NT2/D1 (cell line): ENCODE measurements at regions not wholly inside any gene's neighbourhood (a gene's known extent, or its start where the extent isn't known, plus 50 kb on each side); places are given as distances from the start of the nearest gene placed in this dataset.

Experiments
- DNase-seq: peaks from one replicate; pipeline ENCODE4 v3.0.0-alpha.2; 2011; ENCODE audit warnings: low read depth, low spot score
- H3K27me3 ChIP-seq: 2 replicates; pipeline ENCODE4 v1.6.0; 2011; ENCODE audit warnings: mild to moderate bottlenecking; ENCODE audit not compliant: insufficient read length, insufficient read depth
- H3K36me3 ChIP-seq: 2 replicates; pipeline ENCODE4 v1.6.1; 2011; ENCODE audit warnings: mild to moderate bottlenecking, low read length, mixed read lengths; ENCODE audit not compliant: insufficient read depth, insufficient read length
- H3K4me1 ChIP-seq: 2 replicates; pipeline ENCODE4 v1.5.1; 2011; ENCODE audit not compliant: insufficient read depth, insufficient read length
- H3K4me3 ChIP-seq: 2 replicates; pipeline ENCODE4 v1.5.1; 2011; ENCODE audit warnings: low read depth; ENCODE audit not compliant: insufficient read length
- H3K9ac ChIP-seq: 2 replicates; pipeline ENCODE4 v1.6.0; 2011; ENCODE audit warnings: low read depth; ENCODE audit not compliant: insufficient read length
- H3K9me3 ChIP-seq: 2 replicates; pipeline ENCODE4 v1.5.1; 2011; ENCODE audit warnings: mild to moderate bottlenecking, low read length; ENCODE audit not compliant: insufficient read depth
- SUZ12 ChIP-seq: IDR thresholded peaks from 2 replicates; pipeline ENCODE4 v1.6.1; 2011; ENCODE audit not compliant: insufficient read length, insufficient read depth; ENCODE audit errors: extremely low read depth
- YY1 ChIP-seq: IDR thresholded peaks from 2 replicates; pipeline ENCODE4 v1.6.1; 2011; ENCODE audit not compliant: insufficient read length, insufficient read depth
- ZNF274 ChIP-seq: IDR thresholded peaks from 2 replicates; pipeline ENCODE4 v1.6.1; 2011; ENCODE audit warnings: mild to moderate bottlenecking, low read depth, low read length

GRCh38 chr2:79414690-79415089 is 98.2 kb upstream of the CTNNA2 start:
- Histone ChIP-seq H3K27me3 (no peaks in the 10 kb centered on the region), H3K36me3 (no peaks in the 10 kb centered on the region), H3K4me1 (no peaks in the 10 kb centered on the region), H3K9ac (no peak overlapping the region), H3K9me3 (no peaks in the 10 kb centered on the region), H3K4me3 (no peak overlapping the region)
- no peak for DNase-seq
- TF ChIP-seq ZNF274 (no peak), YY1 (no peak), SUZ12 (no peak)

- DNase-seq, result no peak
- no peaks in the 10 kb centered on the region for H3K36me3 ChIP-seq
Measured at GRCh38 chr2:79394485-79394859, 118.4 kb upstream of the CTNNA2 start.

GRCh38 chr2:79393806-79394484 is 118.9 kb upstream of the CTNNA2 start:
- H3K27me3 ChIP-seq, result no peaks in the 10 kb centered on the region
- no peaks in the 10 kb centered on the region; the same call in 1 of the 2 replicates for H3K9me3 ChIP-seq
- TF ChIP-seq SUZ12, result no peak
- TF ChIP-seq YY1, result no peak
- TF ChIP-seq ZNF274, result no peak
- H3K4me1 ChIP-seq, result no peaks in the 10 kb centered on the region
- H3K36me3 ChIP-seq, result no peaks in the 10 kb centered on the region
- H3K9ac ChIP-seq, result peak overlapping the region; percentile 3
- H3K4me3 ChIP-seq, result no peak overlapping the region
- DNase-seq, result peak; percentile 81

More at GRCh38 chr2:79394485-79394859, 118.4 kb upstream of the CTNNA2 start:
- H3K4me1 ChIP-seq, result no peaks in the 10 kb centered on the region
- no peak overlapping the region for H3K4me3 ChIP-seq
- no peaks in the 10 kb centered on the region; the same call in 1 of the 2 replicates for H3K9me3 ChIP-seq
- no peak overlapping the region for H3K9ac ChIP-seq
- H3K27me3 ChIP-seq, result no peaks in the 10 kb centered on the region
- TF ChIP-seq ZNF274 (no peak), YY1 (no peak), SUZ12 (no peak)

- TF ChIP-seq SUZ12 (no peak), YY1 (no peak), ZNF274 (no peak)
- Histone ChIP-seq H3K4me3 (no peak overlapping the region), H3K9me3 (no peaks in the 10 kb centered on the region), H3K4me1 (no peaks in the 10 kb centered on the region), H3K9ac (peak overlapping the region; percentile 32), H3K36me3 (no peaks in the 10 kb centered on the region), H3K27me3 (no peaks in the 10 kb centered on the region)
- no peak for DNase-seq
Measured at GRCh38 chr2:79393107-79393685, 119.7 kb upstream of the CTNNA2 start.

GRCh38 chr2:79389481-79389880 is 123.4 kb upstream of the CTNNA2 start:
- no peak overlapping the region for H3K4me3 ChIP-seq
- no peaks in the 10 kb centered on the region for H3K27me3 ChIP-seq
- DNase-seq, result no peak
- no peak overlapping the region for H3K9ac ChIP-seq
- no peak for TF ChIP-seq YY1
- TF ChIP-seq SUZ12, result no peak
- no peak for TF ChIP-seq ZNF274
- H3K36me3 ChIP-seq, result no peaks in the 10 kb centered on the region
- no peaks in the 10 kb centered on the region for H3K9me3 ChIP-seq
- H3K4me1 ChIP-seq, result no peaks in the 10 kb centered on the region

- H3K9me3 ChIP-seq, result no peaks in the 10 kb centered on the region
- no peaks in the 10 kb centered on the region for H3K4me1 ChIP-seq
- no peak overlapping the region for H3K9ac ChIP-seq
- TF ChIP-seq SUZ12 (no peak), ZNF274 (no peak)
- H3K36me3 ChIP-seq, result no peaks in the 10 kb centered on the region
- no peak overlapping the region for H3K4me3 ChIP-seq
- no peak for DNase-seq
- H3K27me3 ChIP-seq, result no peaks in the 10 kb centered on the region
Measured at GRCh38 chr2:79388024-79388423, 124.8 kb upstream of the CTNNA2 start.

GRCh38 chr2:79387431-79387830 is 125.4 kb upstream of the CTNNA2 start:
- no peaks in the 10 kb centered on the region for H3K9me3 ChIP-seq
- no peak for DNase-seq
- no peaks in the 10 kb centered on the region for H3K4me1 ChIP-seq
- H3K36me3 ChIP-seq, result no peaks in the 10 kb centered on the region
- no peak for TF ChIP-seq SUZ12
- TF ChIP-seq ZNF274, result no peak
- TF ChIP-seq YY1, result no peak
- H3K4me3 ChIP-seq, result no peak overlapping the region
- no peak overlapping the region for H3K9ac ChIP-seq
- H3K27me3 ChIP-seq, result no peaks in the 10 kb centered on the region

GRCh38 chr2:79383681-79384080 is 129.2 kb upstream of the CTNNA2 start:
- no peak for DNase-seq
- TF ChIP-seq SUZ12 (no peak), ZNF274 (no peak), YY1 (no peak)
- no peaks in the 10 kb centered on the region for H3K27me3 ChIP-seq
- H3K36me3 ChIP-seq, result no peaks in the 10 kb centered on the region
- no peaks in the 10 kb centered on the region for H3K4me1 ChIP-seq
- H3K9me3 ChIP-seq, result no peaks in the 10 kb centered on the region
- no peak overlapping the region for H3K4me3 ChIP-seq
- no peak overlapping the region for H3K9ac ChIP-seq
